ENCODE measurements at regions not wholly inside any gene's neighbourhood (a gene's known extent, or its start where the extent isn't known, plus 50 kb on each side); places are given as distances from the start of the nearest gene placed in this dataset.

GRCh38 chr18:27355308-27355707, 170.2 kb upstream of the CHST9 start:
- WGBS, 2 donors (ENCODE audit: low coverage in 1 of 2) = 63 to 91% methylated on average over 2 to 5 of the region's 5 CpGs
- no peak overlapping the region for H3K27ac ChIP-seq
- DNase-seq = no peak
- no peaks in the 10 kb centered on the region for H3K36me3 ChIP-seq
- intact Hi-C loops (cut with DNase I; ENCODE audit: low total_unique reads) (no loop called here), in situ Hi-C loops (cut with MboI; ENCODE audit: low pct_ligation_motif_present in 1 of 4, low pct_unique_long_range_greater_than_20kb in 1 of 4, low sequenced_read_pairs in 3 of 4) (no loop called here)
- no peak overlapping the region for H3K4me3 ChIP-seq
- no peaks in the 10 kb centered on the region for H3K9me3 ChIP-seq
- no peaks in the 10 kb centered on the region for H3K27me3 ChIP-seq
- H3K4me1 ChIP-seq = no peaks in the 10 kb centered on the region
- TF ChIP-seq POLR2A (IDR thresholded peaks at IDR 0.05) = no peak
- no peak for TF ChIP-seq POLR2AphosphoS5 (IDR thresholded peaks at IDR 0.05)
- TF ChIP-seq EP300 (IDR thresholded peaks at IDR 0.05; ENCODE audit: low read depth) = no peak
- no peak for TF ChIP-seq CTCF (IDR thresholded peaks at IDR 0.05)

- TF ChIP-seq EP300 (IDR thresholded peaks at IDR 0.05; ENCODE audit: low read depth) (no peak), CTCF (IDR thresholded peaks at IDR 0.05) (no peak), POLR2A (IDR thresholded peaks at IDR 0.05) (no peak), POLR2AphosphoS5 (IDR thresholded peaks at IDR 0.05) (no peak)
- intact Hi-C loops (cut with DNase I; ENCODE audit: low total_unique reads) = no loop called here
- Histone ChIP-seq H3K4me3 (no peak overlapping the region), H3K9me3 (no peaks in the 10 kb centered on the region), H3K36me3 (no peaks in the 10 kb centered on the region), H3K4me1 (no peaks in the 10 kb centered on the region), H3K27ac (no peak overlapping the region), H3K27me3 (no peaks in the 10 kb centered on the region)
- no peak for DNase-seq
- 76 to 81% methylated on average over 3 to 4 of the region's 4 CpGs for WGBS, 2 donors (ENCODE audit: low coverage in 1 of 2)
- in situ Hi-C loops (cut with MboI; ENCODE audit: low pct_ligation_motif_present in 1 of 4, low pct_unique_long_range_greater_than_20kb in 1 of 4, low sequenced_read_pairs in 3 of 4) = no loop called here
Measured at GRCh38 chr18:27353273-27353672, 168.2 kb upstream of the CHST9 start.

- no peaks in the 10 kb centered on the region for H3K9me3 ChIP-seq
- intact Hi-C loops (cut with DNase I; ENCODE audit: low total_unique reads) = no loop called here
- TF ChIP-seq EP300 (IDR thresholded peaks at IDR 0.05; ENCODE audit: low read depth) (no peak), CTCF (IDR thresholded peaks at IDR 0.05) (no peak), POLR2A (IDR thresholded peaks at IDR 0.05) (no peak), POLR2AphosphoS5 (IDR thresholded peaks at IDR 0.05) (no peak)
- 70 to 73% methylated on average over 4 of the region's 4 CpGs for WGBS, 2 donors (ENCODE audit: low coverage in 1 of 2)
- no peaks in the 10 kb centered on the region for H3K27me3 ChIP-seq
- H3K4me3 ChIP-seq = no peak overlapping the region
- H3K27ac ChIP-seq = no peak overlapping the region
- DNase-seq = no peak
- no peaks in the 10 kb centered on the region for H3K36me3 ChIP-seq
- H3K4me1 ChIP-seq = no peaks in the 10 kb centered on the region
- in situ Hi-C loops (cut with MboI; ENCODE audit: low pct_ligation_motif_present in 1 of 4, low pct_unique_long_range_greater_than_20kb in 1 of 4, low sequenced_read_pairs in 3 of 4) = loop anchor here in 1 of 4 donors (25.0 kb wide), 1 partner anchor 88 kb away; no protein-coding TSS in a partner anchor
Measured at GRCh38 chr18:27349284-27349882, 164.3 kb upstream of the CHST9 start.

GRCh38 chr18:27331606-27332005, 146.5 kb upstream of the CHST9 start:
- H3K9me3 ChIP-seq = no peaks in the 10 kb centered on the region
- no peak overlapping the region for H3K27ac ChIP-seq
- TF ChIP-seq POLR2A (IDR thresholded peaks at IDR 0.05) (no peak), POLR2AphosphoS5 (IDR thresholded peaks at IDR 0.05) (no peak), CTCF (IDR thresholded peaks at IDR 0.05) (no peak), EP300 (IDR thresholded peaks at IDR 0.05; ENCODE audit: low read depth) (no peak)
- H3K27me3 ChIP-seq = no peaks in the 10 kb centered on the region
- H3K4me3 ChIP-seq = no peak overlapping the region
- DNase-seq = no peak
- no peaks in the 10 kb centered on the region for H3K4me1 ChIP-seq
- intact Hi-C loops (cut with DNase I; ENCODE audit: low total_unique reads) = loop anchor here (2.0 kb wide), 1 partner anchor 55 kb away; no protein-coding TSS in a partner anchor
- in situ Hi-C loops (cut with MboI; ENCODE audit: low pct_ligation_motif_present in 1 of 4, low pct_unique_long_range_greater_than_20kb in 1 of 4, low sequenced_read_pairs in 3 of 4) = loop anchor here in 1 of 4 donors (25.0 kb wide), 1 partner anchor 106 kb away; no protein-coding TSS in a partner anchor
- 73 to 78% methylated on average over 1 of the region's 1 CpG for WGBS, 2 donors (ENCODE audit: low coverage in 1 of 2)
- H3K36me3 ChIP-seq = no peaks in the 10 kb centered on the region
